ENCODE measurements at regions not wholly inside any gene's neighbourhood (a gene's known extent, or its start where the extent isn't known, plus 50 kb on each side); places are given as distances from the start of the nearest gene placed in this dataset.

DNA sequence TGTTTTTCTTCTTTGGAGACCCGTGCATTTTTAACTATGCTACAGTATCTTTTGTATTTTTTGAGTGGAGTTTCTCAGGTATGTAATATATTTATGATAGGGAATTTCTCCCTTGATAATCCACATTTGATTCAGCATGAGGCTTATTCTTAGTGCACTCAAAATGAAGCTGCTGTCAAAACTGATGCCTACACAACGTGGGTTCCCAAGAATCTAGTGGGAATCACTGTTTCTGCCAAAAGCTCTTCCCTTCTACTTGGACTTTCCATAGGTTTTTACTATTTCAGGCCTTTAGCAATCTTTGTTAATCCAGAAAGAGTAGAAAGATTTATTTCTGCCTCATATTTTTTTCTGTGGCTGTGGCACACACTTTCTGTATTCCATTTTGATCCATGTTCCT lies 1003.7 kb downstream of the SLITRK5 start:
- H3K27ac ChIP-seq (ENCODE audit: low read depth, low read length), result no peak overlapping the region
- H3F3A ChIP-seq (ENCODE audit: insufficient read depth), result no peaks in the 10 kb centered on the region
- no peak overlapping the region for H3K4me2 ChIP-seq (ENCODE audit: low read depth, low read length, poor library complexity, severe bottlenecking)
- no peak overlapping the region for H2AFZ ChIP-seq (ENCODE audit: low read depth, low read length, severe bottlenecking)
- H3K4me3 ChIP-seq (ENCODE audit: insufficient read depth, low read length, poor library complexity, severe bottlenecking), result no peak overlapping the region
- H3K79me2 ChIP-seq (ENCODE audit: insufficient read depth, low read length), result no peaks in the 10 kb centered on the region
- H3K9ac ChIP-seq (ENCODE audit: low read length), result no peak overlapping the region
- no peaks in the 10 kb centered on the region for H3K9me2 ChIP-seq (replicated peaks; ENCODE audit: insufficient read depth, low read length)
- TF ChIP-seq, protein P1, sequence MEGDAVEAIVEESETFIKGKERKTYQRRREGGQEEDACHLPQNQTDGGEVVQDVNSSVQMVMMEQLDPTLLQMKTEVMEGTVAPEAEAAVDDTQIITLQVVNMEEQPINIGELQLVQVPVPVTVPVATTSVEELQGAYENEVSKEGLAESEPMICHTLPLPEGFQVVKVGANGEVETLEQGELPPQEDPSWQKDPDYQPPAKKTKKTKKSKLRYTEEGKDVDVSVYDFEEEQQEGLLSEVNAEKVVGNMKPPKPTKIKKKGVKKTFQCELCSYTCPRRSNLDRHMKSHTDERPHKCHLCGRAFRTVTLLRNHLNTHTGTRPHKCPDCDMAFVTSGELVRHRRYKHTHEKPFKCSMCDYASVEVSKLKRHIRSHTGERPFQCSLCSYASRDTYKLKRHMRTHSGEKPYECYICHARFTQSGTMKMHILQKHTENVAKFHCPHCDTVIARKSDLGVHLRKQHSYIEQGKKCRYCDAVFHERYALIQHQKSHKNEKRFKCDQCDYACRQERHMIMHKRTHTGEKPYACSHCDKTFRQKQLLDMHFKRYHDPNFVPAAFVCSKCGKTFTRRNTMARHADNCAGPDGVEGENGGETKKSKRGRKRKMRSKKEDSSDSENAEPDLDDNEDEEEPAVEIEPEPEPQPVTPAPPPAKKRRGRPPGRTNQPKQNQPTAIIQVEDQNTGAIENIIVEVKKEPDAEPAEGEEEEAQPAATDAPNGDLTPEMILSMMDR (IDR thresholded peaks at IDR 0.05; ENCODE audit: insufficient read depth, low read length, poor library complexity, severe bottlenecking), result no peak
- TF ChIP-seq EZH2phosphoT487 (conservative IDR thresholded peaks at IDR 0.05; ENCODE audit: low read length), result no peak
- no peaks in the 10 kb centered on the region for H3K9me3 ChIP-seq (ENCODE audit: insufficient read depth, low read length)
- no peaks in the 10 kb centered on the region for H3K36me3 ChIP-seq (ENCODE audit: low read length)
- no peaks in the 10 kb centered on the region for H4K20me1 ChIP-seq (ENCODE audit: low read depth, low read length)
- H3K27me3 ChIP-seq (ENCODE audit: low read length), result no peaks in the 10 kb centered on the region

DNA sequence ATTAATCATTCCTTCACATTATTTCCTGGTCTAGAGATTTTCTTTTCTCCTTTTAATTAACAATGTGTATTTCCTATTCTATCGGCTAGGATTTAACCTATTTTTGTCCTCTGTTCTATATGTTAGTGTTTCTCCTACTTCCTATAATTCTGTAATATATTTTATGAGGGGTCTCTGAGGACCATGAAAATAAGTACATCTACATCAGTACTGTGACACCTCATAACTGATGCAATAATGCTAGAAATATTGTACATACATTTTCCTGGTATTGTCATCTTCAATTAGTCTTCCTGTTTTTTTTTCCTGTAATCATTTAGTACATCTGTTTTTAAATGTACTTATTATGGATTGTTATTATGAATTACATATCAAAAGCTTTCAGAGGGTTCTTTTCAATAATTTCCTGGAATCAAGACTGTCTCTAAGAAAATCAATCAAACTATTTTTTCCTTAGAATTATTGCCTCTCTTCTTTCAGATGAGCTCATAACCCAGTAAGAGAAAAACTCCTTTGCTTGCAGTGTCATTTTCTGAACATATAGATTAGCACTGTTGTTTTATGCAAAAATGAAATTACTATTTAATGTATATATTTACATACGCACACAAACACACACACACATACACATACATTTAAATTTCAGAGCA lies 1004.3 kb downstream of the SLITRK5 start:
- no peaks in the 10 kb centered on the region for H3K27me3 ChIP-seq (ENCODE audit: low read length)
- H3K27ac ChIP-seq (ENCODE audit: low read depth, low read length), result no peak overlapping the region
- TF ChIP-seq, protein P1 (IDR thresholded peaks at IDR 0.05; ENCODE audit: insufficient read depth, low read length, poor library complexity, severe bottlenecking), result no peak
- no peak for TF ChIP-seq EZH2phosphoT487 (conservative IDR thresholded peaks at IDR 0.05; ENCODE audit: low read length)
- H3K9ac ChIP-seq (ENCODE audit: low read length), result no peak overlapping the region
- no peak overlapping the region for H3K4me2 ChIP-seq (ENCODE audit: low read depth, low read length, poor library complexity, severe bottlenecking)
- H4K20me1 ChIP-seq (ENCODE audit: low read depth, low read length), result no peaks in the 10 kb centered on the region
- no peaks in the 10 kb centered on the region for H3K9me3 ChIP-seq (ENCODE audit: insufficient read depth, low read length)
- H3K79me2 ChIP-seq (ENCODE audit: insufficient read depth, low read length), result no peaks in the 10 kb centered on the region
- H3K4me3 ChIP-seq (ENCODE audit: insufficient read depth, low read length, poor library complexity, severe bottlenecking), result no peak overlapping the region
- no peaks in the 10 kb centered on the region for H3F3A ChIP-seq (ENCODE audit: insufficient read depth)
- no peak overlapping the region for H2AFZ ChIP-seq (ENCODE audit: low read depth, low read length, severe bottlenecking)
- no peaks in the 10 kb centered on the region for H3K36me3 ChIP-seq (ENCODE audit: low read length)
- H3K9me2 ChIP-seq (replicated peaks; ENCODE audit: insufficient read depth, low read length), result no peaks in the 10 kb centered on the region

DNA sequence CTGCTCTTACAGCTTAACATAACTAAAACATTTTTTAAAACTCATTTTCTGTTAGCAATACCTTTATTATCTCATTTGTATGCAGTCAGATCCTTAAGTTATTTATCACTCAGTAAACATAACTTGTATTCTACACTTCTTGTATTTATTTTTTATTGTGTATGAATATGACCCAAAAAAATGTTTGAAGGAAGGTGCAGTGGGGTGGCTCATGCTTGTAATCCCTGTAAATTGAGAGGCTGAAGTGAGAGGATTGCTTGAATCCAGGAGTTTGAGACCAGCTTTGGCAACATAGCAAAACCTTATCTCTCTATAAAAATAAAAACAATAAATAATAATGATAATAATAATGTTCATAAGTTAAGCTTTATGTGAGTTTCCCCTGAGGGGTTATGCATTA lies 1004.8 kb downstream of the SLITRK5 start:
- Histone ChIP-seq H3K9me3 (ENCODE audit: insufficient read depth, low read length) (no peaks in the 10 kb centered on the region), H2AFZ (ENCODE audit: low read depth, low read length, severe bottlenecking) (no peak overlapping the region), H3K27ac (ENCODE audit: low read depth, low read length) (no peak overlapping the region), H3F3A (ENCODE audit: insufficient read depth) (no peaks in the 10 kb centered on the region), H3K4me2 (ENCODE audit: low read depth, low read length, poor library complexity, severe bottlenecking) (no peak overlapping the region), H3K9ac (ENCODE audit: low read length) (no peak overlapping the region), H3K4me3 (ENCODE audit: insufficient read depth, low read length, poor library complexity, severe bottlenecking) (no peak overlapping the region), H3K36me3 (ENCODE audit: low read length) (no peaks in the 10 kb centered on the region), H3K27me3 (ENCODE audit: low read length) (no peaks in the 10 kb centered on the region), H3K9me2 (replicated peaks; ENCODE audit: insufficient read depth, low read length) (no peaks in the 10 kb centered on the region), H4K20me1 (ENCODE audit: low read depth, low read length) (no peaks in the 10 kb centered on the region), H3K79me2 (ENCODE audit: insufficient read depth, low read length) (no peaks in the 10 kb centered on the region)
- no peak for TF ChIP-seq EZH2phosphoT487 (conservative IDR thresholded peaks at IDR 0.05; ENCODE audit: low read length)
- TF ChIP-seq, protein P1 (IDR thresholded peaks at IDR 0.05; ENCODE audit: insufficient read depth, low read length, poor library complexity, severe bottlenecking), result no peak
